WI38 (cell line): ENCODE measurements at regions not wholly inside any gene's neighbourhood (a gene's known extent, or its start where the extent isn't known, plus 50 kb on each side); places are given as distances from the start of the nearest gene placed in this dataset.

ENCODE experiments used
- H3K4me3 ChIP-seq: 2 replicates; pipeline ENCODE4 v1.5.1; 2011; ENCODE audit warnings: low read depth, mild to moderate bottlenecking, control low read depth, low read length
- TF ChIP-seq, protein P1 (sequence below): IDR thresholded peaks from 2 replicates; pipeline ENCODE4 v1.5.1; 2012; ENCODE audit warnings: low read depth, mild to moderate bottlenecking, control low read depth, low read length

DNA sequence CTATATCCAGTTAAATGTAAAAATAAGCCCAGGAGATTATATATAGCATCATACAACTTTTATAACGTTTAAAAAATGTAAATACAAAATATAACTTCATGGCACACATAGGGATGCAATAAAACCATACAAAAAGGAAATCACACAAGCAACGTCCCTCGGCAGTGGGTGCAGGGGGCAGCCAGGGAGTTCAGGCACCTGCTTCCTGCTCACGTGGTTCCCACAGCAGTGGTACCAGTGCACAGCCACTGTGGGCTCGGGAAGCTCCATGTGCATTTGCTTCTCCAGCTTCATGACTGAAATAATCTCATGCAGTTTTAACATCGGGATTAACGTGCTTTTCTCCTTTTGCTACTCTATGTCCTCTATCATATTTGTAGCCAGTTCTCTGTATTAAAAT is 255.5 kb upstream of the CXCL12 start:
- no peak overlapping the region for H3K4me3 ChIP-seq
- TF ChIP-seq, protein P1, sequence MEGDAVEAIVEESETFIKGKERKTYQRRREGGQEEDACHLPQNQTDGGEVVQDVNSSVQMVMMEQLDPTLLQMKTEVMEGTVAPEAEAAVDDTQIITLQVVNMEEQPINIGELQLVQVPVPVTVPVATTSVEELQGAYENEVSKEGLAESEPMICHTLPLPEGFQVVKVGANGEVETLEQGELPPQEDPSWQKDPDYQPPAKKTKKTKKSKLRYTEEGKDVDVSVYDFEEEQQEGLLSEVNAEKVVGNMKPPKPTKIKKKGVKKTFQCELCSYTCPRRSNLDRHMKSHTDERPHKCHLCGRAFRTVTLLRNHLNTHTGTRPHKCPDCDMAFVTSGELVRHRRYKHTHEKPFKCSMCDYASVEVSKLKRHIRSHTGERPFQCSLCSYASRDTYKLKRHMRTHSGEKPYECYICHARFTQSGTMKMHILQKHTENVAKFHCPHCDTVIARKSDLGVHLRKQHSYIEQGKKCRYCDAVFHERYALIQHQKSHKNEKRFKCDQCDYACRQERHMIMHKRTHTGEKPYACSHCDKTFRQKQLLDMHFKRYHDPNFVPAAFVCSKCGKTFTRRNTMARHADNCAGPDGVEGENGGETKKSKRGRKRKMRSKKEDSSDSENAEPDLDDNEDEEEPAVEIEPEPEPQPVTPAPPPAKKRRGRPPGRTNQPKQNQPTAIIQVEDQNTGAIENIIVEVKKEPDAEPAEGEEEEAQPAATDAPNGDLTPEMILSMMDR = no peak

DNA sequence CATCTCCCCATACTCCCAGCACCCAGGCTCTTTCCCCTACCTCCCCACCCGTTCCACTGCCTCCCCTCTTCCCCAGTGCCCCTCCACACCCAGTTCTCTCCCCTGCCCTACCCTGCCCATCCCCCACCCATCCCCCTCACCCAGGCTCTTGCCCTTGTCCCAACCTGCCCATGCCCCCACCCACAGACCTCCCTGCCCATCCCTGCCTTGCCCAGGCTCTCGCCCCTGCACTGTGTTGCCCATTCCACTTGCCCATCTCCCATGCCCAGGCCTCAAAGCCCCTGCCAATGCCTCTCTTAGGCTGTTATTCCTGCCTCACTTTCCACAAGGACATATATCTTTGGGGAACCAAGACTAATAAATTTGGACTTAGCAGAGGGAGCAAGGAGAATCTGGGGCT is 262.6 kb upstream of the CXCL12 start:
- H3K4me3 ChIP-seq = no peak overlapping the region
- TF ChIP-seq, protein P1 = no peak

DNA sequence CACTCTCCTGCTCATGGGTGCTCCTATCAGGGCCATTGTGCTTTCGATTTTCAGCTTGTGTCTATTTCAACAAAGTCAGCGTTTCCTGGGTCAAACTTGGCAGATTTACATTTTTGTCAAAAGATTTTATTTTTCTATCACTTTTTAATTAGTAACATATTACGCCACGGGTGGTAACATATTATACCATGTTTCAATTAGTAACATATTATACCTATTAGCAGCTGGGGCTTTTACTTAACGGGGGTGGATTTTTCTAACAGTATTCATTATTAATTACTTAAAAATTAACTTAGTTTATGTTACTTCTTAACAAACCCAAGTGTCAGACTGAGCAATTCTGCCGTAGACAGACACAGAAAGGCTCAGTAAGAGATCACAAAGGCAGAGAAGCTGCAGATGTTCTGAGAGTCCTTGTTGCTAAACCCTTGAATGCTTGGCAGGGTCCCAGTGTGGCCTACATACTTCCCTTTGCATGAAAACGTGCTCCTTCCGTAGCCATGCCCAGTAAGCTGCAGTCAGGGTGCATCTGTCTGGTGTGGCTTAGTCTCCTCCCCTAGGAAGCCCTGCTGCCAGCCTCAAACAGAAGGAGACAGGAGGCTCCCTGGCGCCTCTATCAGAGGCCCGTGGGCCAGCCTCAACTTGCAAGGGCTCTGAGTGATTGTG is 263.1 kb upstream of the CXCL12 start:
- no peak overlapping the region for H3K4me3 ChIP-seq
- TF ChIP-seq, protein P1 = no peak

DNA sequence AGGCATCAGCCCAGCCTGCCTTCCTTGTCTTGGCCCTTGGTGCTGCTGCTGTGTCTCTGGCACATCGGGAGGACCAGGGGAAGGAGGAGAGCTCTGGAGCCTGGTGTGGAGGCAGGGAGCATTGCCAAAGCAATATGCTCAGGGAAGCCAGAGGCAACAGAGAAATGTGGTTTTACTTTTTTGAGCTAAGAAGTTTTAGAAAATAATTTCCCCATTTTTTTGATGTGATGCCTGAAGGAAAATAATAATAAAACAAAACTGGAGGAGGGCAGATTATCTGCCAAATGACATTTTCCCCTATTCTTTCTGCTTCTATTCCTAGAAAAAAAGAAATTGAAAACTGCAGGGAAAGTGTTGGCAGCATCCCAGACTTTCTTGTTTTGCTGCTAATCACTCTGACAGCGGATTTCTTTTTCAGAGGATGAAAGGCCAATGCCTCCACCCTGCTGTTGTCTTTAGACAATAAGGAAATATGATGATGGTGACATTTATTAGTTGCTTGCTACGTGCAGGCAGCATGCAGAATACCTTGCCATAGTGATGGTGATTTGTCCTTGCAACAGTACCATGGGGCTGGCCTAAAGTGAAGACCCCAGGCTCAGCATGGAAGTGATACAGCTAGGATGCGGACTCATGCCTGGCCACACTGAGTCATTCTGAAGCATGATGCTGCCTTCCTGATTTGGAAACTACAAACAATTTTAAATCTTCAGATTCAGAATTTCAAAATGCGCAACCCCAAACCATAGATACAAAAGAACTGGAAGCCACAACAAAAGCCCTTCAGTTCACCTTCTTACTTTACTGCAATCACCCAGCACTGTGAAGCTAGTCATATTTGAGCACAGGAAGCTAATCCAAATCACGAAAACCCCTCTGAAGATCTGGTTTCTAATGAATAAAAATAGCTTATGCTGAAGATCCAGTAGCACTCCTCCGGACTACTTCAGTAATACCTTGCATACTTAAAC is 260.2 kb upstream of the TMEM72 start:
- TF ChIP-seq, protein P1 = no peak
- no peak overlapping the region for H3K4me3 ChIP-seq

DNA sequence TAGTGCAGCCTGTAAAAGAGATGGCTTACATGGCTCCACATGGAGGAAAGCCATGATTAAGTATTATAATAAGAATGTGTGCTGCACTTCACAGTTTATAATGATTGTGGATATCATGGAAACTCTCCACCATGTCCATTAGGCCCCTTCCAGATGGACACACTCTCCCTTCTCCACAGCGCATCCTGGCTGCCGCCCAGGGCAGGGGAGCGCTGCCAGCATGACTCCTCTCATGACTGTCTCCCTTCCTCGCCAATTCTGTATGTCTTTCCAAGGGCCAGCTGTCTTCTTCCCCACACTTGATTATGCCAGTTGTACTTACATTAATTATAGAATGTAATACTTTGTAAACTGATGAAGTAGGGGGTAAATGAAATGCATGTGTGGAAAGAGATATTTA is 259.3 kb upstream of the TMEM72 start:
- no peak overlapping the region for H3K4me3 ChIP-seq
- TF ChIP-seq, protein P1 = no peak

DNA sequence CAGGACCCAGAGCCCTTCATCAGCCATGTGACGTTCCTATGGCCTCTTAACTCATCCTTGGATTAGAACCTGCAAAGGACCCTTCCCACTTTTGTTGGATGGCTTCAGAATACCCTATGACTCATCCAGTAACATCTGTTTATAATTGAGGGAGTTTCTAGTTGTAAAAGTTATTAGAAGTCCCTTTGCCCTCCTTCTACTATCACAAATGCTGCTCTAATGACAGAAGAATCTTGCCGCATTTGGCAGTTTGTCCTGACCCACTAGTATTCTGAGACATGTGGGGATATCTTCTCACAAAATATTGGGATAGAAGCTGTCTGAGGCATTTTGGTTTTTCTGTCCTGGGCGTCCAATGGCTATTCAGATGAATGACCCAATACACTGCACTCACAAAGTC is 251.8 kb upstream of the TMEM72 start:
- TF ChIP-seq, protein P1 = no peak
- H3K4me3 ChIP-seq = no peak overlapping the region

DNA sequence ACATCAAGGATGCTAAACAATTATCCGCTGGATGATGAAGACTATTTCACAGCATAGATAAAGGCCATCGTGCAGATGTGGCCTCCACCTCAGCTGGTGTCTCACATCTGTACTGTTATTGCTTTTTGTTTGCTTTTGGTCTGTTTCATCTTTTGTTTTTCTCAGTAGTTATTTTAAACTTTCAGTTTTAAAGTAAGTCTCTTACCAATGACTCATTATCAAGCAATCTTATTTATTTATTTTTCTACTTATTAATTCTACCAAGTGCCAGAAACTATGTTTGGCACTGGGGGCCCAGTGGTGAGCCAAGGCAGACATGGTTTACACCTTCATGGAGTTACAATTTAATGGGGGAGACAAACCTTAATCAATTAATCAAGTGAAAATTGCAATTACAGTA is 250.9 kb upstream of the TMEM72 start:
- TF ChIP-seq, protein P1 = no peak
- H3K4me3 ChIP-seq = no peak overlapping the region
